Esophagus muscularis mucosa (tissue), 4 donors: ENCODE measurements at regions not wholly inside any gene's neighbourhood (a gene's known extent, or its start where the extent isn't known, plus 50 kb on each side); places are given as distances from the start of the nearest gene placed in this dataset.

Experiments used
- DNase-seq: peaks from one replicate; pipeline ENCODE4 v3.0.0-alpha.2; 2017; ENCODE audit errors: extremely low spot score
- H3K27ac ChIP-seq, 4 donors: fragments of 200-600 bp; sonication (generic); replicated peaks in 1 of 4; 1 replicate in 3 of 4; 2 replicates in 1 of 4; pipeline ENCODE4 v1.5.1; 2016 to 2019; ENCODE audit warnings: mild to moderate bottlenecking in 1 of 4
- H3K27me3 ChIP-seq, 4 donors: fragments of 200-600 bp; sonication (generic); one replicate each; pipeline versions ENCODE4 v1.5.1 to v1.6.0; 2016 to 2019
- H3K36me3 ChIP-seq, 4 donors: fragments of 200-600 bp; sonication (generic); one replicate each; pipeline ENCODE4 v1.5.1; 2016 to 2019
- H3K4me1 ChIP-seq, 4 donors: fragments of 200-600 bp; sonication (generic); one replicate each; pipeline ENCODE4 v1.5.1; 2016 to 2019
- H3K4me3 ChIP-seq, 4 donors: fragments of 200-600 bp; sonication (generic); 1 replicate in 2 of 4; 2 replicates in 2 of 4; pipeline ENCODE4 v1.5.1; 2016 to 2019; ENCODE audit warnings: mild to moderate bottlenecking in 4 of 4, moderate library complexity in 1 of 4
- H3K9me3 ChIP-seq, 4 donors: fragments of 200-600 bp; sonication (generic); 1 replicate in 3 of 4; 2 replicates in 1 of 4; pipeline ENCODE4 v1.5.1; 2016 to 2019
- CTCF ChIP-seq, 3 experiments: fragments of 200-600 bp in 2 of 3; fragments of 450-650 bp in 1 of 3; sonication (generic) in 2 of 3; IDR thresholded peaks; one replicate each; pipeline ENCODE4 v1.5.1; 2017 to 2019; ENCODE audit warnings: antibody characterized with exemption in 3 of 3, mild to moderate bottlenecking in 2 of 3, moderate library complexity in 1 of 3
- EP300 ChIP-seq: sonication (generic); formaldehyde crosslinking; IDR thresholded peaks from one replicate; pipeline ENCODE4 v1.6.1; 2017; ENCODE audit warnings: antibody characterized with exemption
- POLR2A ChIP-seq: fragments of 450-650 bp; IDR thresholded peaks from one replicate; pipeline ENCODE4 v1.6.1; 2017; ENCODE audit warnings: antibody characterized with exemption, moderate library complexity, mild to moderate bottlenecking, low read depth
- POLR2AphosphoS5 ChIP-seq, 2 donors: sonication (generic); formaldehyde crosslinking; IDR thresholded peaks; one replicate each; pipeline ENCODE4 v1.6.1; 2017; ENCODE audit warnings: antibody characterized with exemption in 2 of 2
- WGBS: methylation state at CpG from one replicate; pipeline ENCODE4 v1.1.5; 2018; 5-methylcytosine and 5-hydroxymethylcytosine counted together
- intact Hi-C: fragments of 100-400 bp; cut with DNase I; formaldehyde crosslinking; loops from one replicate; pipeline ENCODE4 v1.15.1; 2023

GRCh38 chr10:128538671-128539070 lies 412.4 kb upstream of the MKI67 start:
- DNase-seq, result no peak
- 77% methylated on average over 5 of the region's 5 CpGs for WGBS
- no peaks in the 10 kb centered on the region for H3K9me3 ChIP-seq
- no peak overlapping the region for H3K4me3 ChIP-seq
- peaks cover 0 to 19% (median 11%) of the 10 kb centered on the region in 4 donors for H3K4me1 ChIP-seq
- no peak overlapping the region for H3K27ac ChIP-seq
- peaks cover 0 to 54% (median 5%) of the 10 kb centered on the region in 4 donors for H3K27me3 ChIP-seq
- intact Hi-C loops, result no loop called here
- TF ChIP-seq CTCF (IDR thresholded peaks at IDR 0.05) (no peak), POLR2AphosphoS5 (IDR thresholded peaks at IDR 0.05) (no peak), EP300 (no peak), POLR2A (no peak)
- no peaks in the 10 kb centered on the region for H3K36me3 ChIP-seq

GRCh38 chr10:128539510-128540127 lies 413.4 kb upstream of the MKI67 start:
- Histone ChIP-seq H3K27ac (no peak overlapping the region), H3K4me1 (peaks cover 0 to 19% (median 11%) of the 10 kb centered on the region in 4 donors), H3K27me3 (peaks cover 0 to 53% (median 5%) of the 10 kb centered on the region in 4 donors), H3K36me3 (no peaks in the 10 kb centered on the region), H3K4me3 (no peak overlapping the region), H3K9me3 (no peaks in the 10 kb centered on the region)
- intact Hi-C loops, result no loop called here
- DNase-seq, result no peak
- 78% methylated on average over 10 of the region's 10 CpGs for WGBS
- no peak for TF ChIP-seq POLR2A
- no peak for TF ChIP-seq EP300
- no peak for TF ChIP-seq POLR2AphosphoS5 (IDR thresholded peaks at IDR 0.05)
- TF ChIP-seq CTCF (IDR thresholded peaks at IDR 0.05), result no peak

GRCh38 chr10:128540128-128540762 lies 414.0 kb upstream of the MKI67 start:
- Histone ChIP-seq H3K36me3 (no peaks in the 10 kb centered on the region), H3K4me1 (peaks cover 0 to 19% (median 11%) of the 10 kb centered on the region in 4 donors), H3K27ac (no peak overlapping the region), H3K27me3 (peaks cover 0 to 49% (median 5%) of the 10 kb centered on the region in 4 donors), H3K4me3 (no peak overlapping the region), H3K9me3 (no peaks in the 10 kb centered on the region)
- no peak for DNase-seq
- intact Hi-C loops, result no loop called here
- 57% methylated on average over 25 of the region's 38 CpGs for WGBS
- TF ChIP-seq POLR2AphosphoS5 (IDR thresholded peaks at IDR 0.05), result no peak
- no peak for TF ChIP-seq CTCF (IDR thresholded peaks at IDR 0.05)
- no peak for TF ChIP-seq POLR2A
- no peak for TF ChIP-seq EP300

GRCh38 chr10:128540781-128541761 lies 414.8 kb upstream of the MKI67 start:
- TF ChIP-seq POLR2A, result no peak
- peak in 1 of 3 experiments; percentile 18 for TF ChIP-seq CTCF (IDR thresholded peaks at IDR 0.05)
- TF ChIP-seq POLR2AphosphoS5 (IDR thresholded peaks at IDR 0.05), result no peak
- no peak for TF ChIP-seq EP300
- peaks cover 0 to 19% (median 11%) of the 10 kb centered on the region in 4 donors for H3K4me1 ChIP-seq
- peak overlapping the region in 3 of 4 donors; percentile 8 to 35 (median 24) for H3K4me3 ChIP-seq
- H3K9me3 ChIP-seq, result no peaks in the 10 kb centered on the region
- WGBS, result 14% methylated on average over 46 of the region's 46 CpGs
- no peak overlapping the region for H3K27ac ChIP-seq
- no peak for DNase-seq
- no peaks in the 10 kb centered on the region for H3K36me3 ChIP-seq
- intact Hi-C loops, result no loop called here
- H3K27me3 ChIP-seq, result peaks cover 0 to 42% (median 5%) of the 10 kb centered on the region in 4 donors
